ENCODE measurements at regions not wholly inside any gene's neighbourhood (a gene's known extent, or its start where the extent isn't known, plus 50 kb on each side); places are given as distances from the start of the nearest gene placed in this dataset.

DNA sequence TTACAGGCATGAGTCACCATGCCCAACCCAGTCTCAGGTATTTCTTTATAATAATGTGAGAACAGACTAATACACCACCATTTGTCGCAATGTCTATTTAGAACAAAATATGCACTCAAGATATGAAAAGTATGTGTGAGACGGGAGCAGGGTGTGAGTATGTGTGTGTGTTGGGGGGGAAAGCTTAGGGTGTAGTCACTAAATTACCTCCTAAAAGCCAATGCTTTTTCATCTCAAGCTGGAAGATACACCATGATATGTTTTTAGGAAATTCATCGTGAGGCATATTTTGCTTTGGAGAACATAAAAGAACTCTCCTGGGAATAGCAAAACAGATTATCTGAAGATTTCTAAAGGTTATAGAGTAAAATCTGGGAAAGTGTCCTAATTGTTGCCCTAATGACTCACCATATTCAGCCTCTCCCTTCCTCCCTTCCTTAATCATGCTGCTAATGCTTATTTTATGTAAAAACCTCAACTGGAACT lies 262.7 kb downstream of the PDHA2 start:
- H3K4me3 ChIP-seq (ENCODE audit: low read depth, low read length), result no peak overlapping the region

DNA sequence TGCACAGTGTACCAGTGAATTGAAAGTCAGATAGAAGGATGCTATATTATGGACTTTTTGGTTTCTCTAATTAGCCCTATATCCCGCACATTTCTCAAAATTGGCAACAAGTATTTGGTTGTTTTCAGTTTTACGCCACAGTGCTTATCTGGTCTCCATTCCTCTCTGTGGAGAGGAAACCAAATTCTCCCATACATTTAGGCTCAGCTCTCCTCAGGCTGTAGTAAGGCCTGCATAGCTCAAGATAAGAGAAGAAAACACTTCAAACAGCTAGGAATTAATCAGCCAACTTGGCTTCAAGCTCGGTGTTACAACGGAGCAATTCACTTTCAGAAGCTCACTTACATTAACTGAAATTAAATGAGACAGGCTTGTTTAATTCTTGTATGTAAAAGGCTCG lies 263.2 kb downstream of the PDHA2 start:
- TF ChIP-seq, protein P1, sequence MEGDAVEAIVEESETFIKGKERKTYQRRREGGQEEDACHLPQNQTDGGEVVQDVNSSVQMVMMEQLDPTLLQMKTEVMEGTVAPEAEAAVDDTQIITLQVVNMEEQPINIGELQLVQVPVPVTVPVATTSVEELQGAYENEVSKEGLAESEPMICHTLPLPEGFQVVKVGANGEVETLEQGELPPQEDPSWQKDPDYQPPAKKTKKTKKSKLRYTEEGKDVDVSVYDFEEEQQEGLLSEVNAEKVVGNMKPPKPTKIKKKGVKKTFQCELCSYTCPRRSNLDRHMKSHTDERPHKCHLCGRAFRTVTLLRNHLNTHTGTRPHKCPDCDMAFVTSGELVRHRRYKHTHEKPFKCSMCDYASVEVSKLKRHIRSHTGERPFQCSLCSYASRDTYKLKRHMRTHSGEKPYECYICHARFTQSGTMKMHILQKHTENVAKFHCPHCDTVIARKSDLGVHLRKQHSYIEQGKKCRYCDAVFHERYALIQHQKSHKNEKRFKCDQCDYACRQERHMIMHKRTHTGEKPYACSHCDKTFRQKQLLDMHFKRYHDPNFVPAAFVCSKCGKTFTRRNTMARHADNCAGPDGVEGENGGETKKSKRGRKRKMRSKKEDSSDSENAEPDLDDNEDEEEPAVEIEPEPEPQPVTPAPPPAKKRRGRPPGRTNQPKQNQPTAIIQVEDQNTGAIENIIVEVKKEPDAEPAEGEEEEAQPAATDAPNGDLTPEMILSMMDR (IDR thresholded peaks at IDR 0.05; ENCODE audit: insufficient read depth in 1 of 2, low read depth in 1 of 2, low read length in 1 of 2, severe bottlenecking in 1 of 2, unreplicated experiment in 1 of 2), result no peak
- Mint-ChIP-seq H3K9me3 (ENCODE audit: unreplicated experiment) (no peaks in the 10 kb centered on the region), H3K27ac (ENCODE audit: unreplicated experiment) (no peak overlapping the region), H3K4me3 (ENCODE audit: unreplicated experiment) (no peak overlapping the region), H3K4me1 (ENCODE audit: low read depth, unreplicated experiment) (no peaks in the 10 kb centered on the region), H3K36me3 (ENCODE audit: insufficient read depth, unreplicated experiment) (no peaks in the 10 kb centered on the region), H3K27me3 (ENCODE audit: insufficient read depth, unreplicated experiment) (peaks cover 3% of the 10 kb centered on the region)
- intact Hi-C loops (cut with micrococcal nuclease; ENCODE audit: unreplicated experiment), result no loop called here
- Histone ChIP-seq H3K4me3 (ENCODE audit: low read depth, low read length) (no peak overlapping the region), H3K27me3 (replicated peaks; ENCODE audit: control insufficient read depth, insufficient read depth, low read length) (no peaks in the 10 kb centered on the region), H3K36me3 (ENCODE audit: control insufficient read depth, insufficient read depth, low read length) (no peaks in the 10 kb centered on the region), H3K9me3 (no peaks in the 10 kb centered on the region), H3K4me1 (no peaks in the 10 kb centered on the region)
- no TSS peak for BruUV-seq (replicated peaks)
- no peak for DNase-seq
- POLR2A ChIA-PET, result no interaction called here
- CTCF ChIA-PET, result no interaction called here

More for the DNA sequence above, 262.7 kb downstream of the PDHA2 start:
- Mint-ChIP-seq H3K9me3 (ENCODE audit: unreplicated experiment) (no peaks in the 10 kb centered on the region), H3K36me3 (ENCODE audit: insufficient read depth, unreplicated experiment) (no peaks in the 10 kb centered on the region), H3K4me3 (ENCODE audit: unreplicated experiment) (no peak overlapping the region), H3K4me1 (ENCODE audit: low read depth, unreplicated experiment) (no peaks in the 10 kb centered on the region), H3K27ac (ENCODE audit: unreplicated experiment) (no peak overlapping the region), H3K27me3 (ENCODE audit: insufficient read depth, unreplicated experiment) (peaks cover 3% of the 10 kb centered on the region)
- H3K4me1 ChIP-seq, result no peaks in the 10 kb centered on the region
- intact Hi-C loops (cut with micrococcal nuclease; ENCODE audit: unreplicated experiment), result no loop called here
- POLR2A ChIA-PET, result no interaction called here
- no peaks in the 10 kb centered on the region for H3K27me3 ChIP-seq (replicated peaks; ENCODE audit: control insufficient read depth, insufficient read depth, low read length)
- BruUV-seq (replicated peaks), result no TSS peak
- DNase-seq, result no peak
- CTCF ChIA-PET, result no interaction called here
- TF ChIP-seq, protein P1 (IDR thresholded peaks at IDR 0.05; ENCODE audit: insufficient read depth in 1 of 2, low read depth in 1 of 2, low read length in 1 of 2, severe bottlenecking in 1 of 2, unreplicated experiment in 1 of 2), result no peak
- H3K36me3 ChIP-seq (ENCODE audit: control insufficient read depth, insufficient read depth, low read length), result no peaks in the 10 kb centered on the region
- no peaks in the 10 kb centered on the region for H3K9me3 ChIP-seq

DNA sequence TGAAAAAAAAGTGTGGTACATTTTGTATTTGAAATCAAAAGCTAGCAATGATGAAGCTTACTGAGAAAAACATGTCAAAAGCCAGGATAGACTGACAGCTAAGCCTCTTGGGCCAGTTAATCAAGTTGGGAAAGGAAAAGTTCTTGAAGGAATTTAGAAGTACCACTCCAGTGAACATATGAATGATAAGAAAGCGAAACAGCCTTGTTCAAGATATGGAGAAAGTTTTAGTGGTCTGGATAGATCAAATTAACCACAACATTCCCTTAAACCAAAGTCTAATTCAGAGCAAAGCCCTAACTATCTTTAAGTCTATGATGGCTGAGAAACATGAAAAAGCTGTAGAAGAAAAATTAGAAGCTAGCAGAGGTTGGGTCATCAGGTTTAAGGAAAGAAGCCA lies 268.3 kb downstream of the PDHA2 start:
- Mint-ChIP-seq H3K9me3 (ENCODE audit: unreplicated experiment) (no peaks in the 10 kb centered on the region), H3K27ac (ENCODE audit: unreplicated experiment) (no peak overlapping the region), H3K27me3 (ENCODE audit: insufficient read depth, unreplicated experiment) (no peaks in the 10 kb centered on the region), H3K36me3 (ENCODE audit: insufficient read depth, unreplicated experiment) (no peaks in the 10 kb centered on the region), H3K4me1 (ENCODE audit: low read depth, unreplicated experiment) (no peaks in the 10 kb centered on the region), H3K4me3 (ENCODE audit: unreplicated experiment) (no peak overlapping the region)
- Histone ChIP-seq H3K4me1 (no peaks in the 10 kb centered on the region), H3K9me3 (no peaks in the 10 kb centered on the region), H3K36me3 (ENCODE audit: control insufficient read depth, insufficient read depth, low read length) (no peaks in the 10 kb centered on the region), H3K4me3 (ENCODE audit: low read depth, low read length) (no peak overlapping the region), H3K27me3 (replicated peaks; ENCODE audit: control insufficient read depth, insufficient read depth, low read length) (no peaks in the 10 kb centered on the region)
- ChIA-PET CTCF (no interaction called here), POLR2A (no interaction called here)
- DNase-seq, result no peak
- no TSS peak for BruUV-seq (replicated peaks)
- TF ChIP-seq, protein P1 (IDR thresholded peaks at IDR 0.05; ENCODE audit: insufficient read depth in 1 of 2, low read depth in 1 of 2, low read length in 1 of 2, severe bottlenecking in 1 of 2, unreplicated experiment in 1 of 2), result no peak
- intact Hi-C loops (cut with micrococcal nuclease; ENCODE audit: unreplicated experiment), result no loop called here
